ENCODE measurements at regions not wholly inside any gene's neighbourhood (a gene's known extent, or its start where the extent isn't known, plus 50 kb on each side); places are given as distances from the start of the nearest gene placed in this dataset.

DNA sequence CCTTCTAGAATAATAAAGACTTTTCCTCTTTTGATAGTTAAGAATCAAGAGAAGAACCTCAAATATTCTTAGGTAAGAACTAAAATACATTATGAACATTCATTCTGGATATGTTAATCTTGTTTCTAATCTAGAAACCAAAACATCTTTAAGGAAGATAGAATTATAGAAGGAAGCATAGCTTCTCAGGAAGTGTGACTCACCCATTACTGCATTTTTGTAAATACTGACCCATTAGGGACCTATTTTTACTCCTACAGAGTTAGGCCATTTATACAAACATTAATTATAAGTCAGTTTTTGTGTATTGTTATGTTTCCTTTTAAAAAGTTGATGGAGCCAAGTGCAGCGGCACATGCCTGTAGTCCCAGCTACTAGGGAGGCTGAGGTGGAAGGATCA lies 147.1 kb downstream of the NUFIP1 start:
- DNase-seq (ENCODE audit: low spot score): no peak
- in situ Hi-C loops (cut with MboI; ENCODE audit: low pct_unique_long_range_greater_than_20kb, low sequenced_read_pairs, unreplicated experiment): no loop called here
- TF ChIP-seq, protein P1, sequence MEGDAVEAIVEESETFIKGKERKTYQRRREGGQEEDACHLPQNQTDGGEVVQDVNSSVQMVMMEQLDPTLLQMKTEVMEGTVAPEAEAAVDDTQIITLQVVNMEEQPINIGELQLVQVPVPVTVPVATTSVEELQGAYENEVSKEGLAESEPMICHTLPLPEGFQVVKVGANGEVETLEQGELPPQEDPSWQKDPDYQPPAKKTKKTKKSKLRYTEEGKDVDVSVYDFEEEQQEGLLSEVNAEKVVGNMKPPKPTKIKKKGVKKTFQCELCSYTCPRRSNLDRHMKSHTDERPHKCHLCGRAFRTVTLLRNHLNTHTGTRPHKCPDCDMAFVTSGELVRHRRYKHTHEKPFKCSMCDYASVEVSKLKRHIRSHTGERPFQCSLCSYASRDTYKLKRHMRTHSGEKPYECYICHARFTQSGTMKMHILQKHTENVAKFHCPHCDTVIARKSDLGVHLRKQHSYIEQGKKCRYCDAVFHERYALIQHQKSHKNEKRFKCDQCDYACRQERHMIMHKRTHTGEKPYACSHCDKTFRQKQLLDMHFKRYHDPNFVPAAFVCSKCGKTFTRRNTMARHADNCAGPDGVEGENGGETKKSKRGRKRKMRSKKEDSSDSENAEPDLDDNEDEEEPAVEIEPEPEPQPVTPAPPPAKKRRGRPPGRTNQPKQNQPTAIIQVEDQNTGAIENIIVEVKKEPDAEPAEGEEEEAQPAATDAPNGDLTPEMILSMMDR (IDR thresholded peaks at IDR 0.05; ENCODE audit: extremely low read depth, insufficient read depth, missing control alignments): no peak

GRCh38 chr13:44840131-44840530 lies 149.1 kb downstream of the NUFIP1 start:
- in situ Hi-C loops (cut with MboI; ENCODE audit: low pct_unique_long_range_greater_than_20kb, low sequenced_read_pairs, unreplicated experiment): no loop called here
- no peak for DNase-seq (ENCODE audit: low spot score)
- TF ChIP-seq, protein P1 (IDR thresholded peaks at IDR 0.05; ENCODE audit: extremely low read depth, insufficient read depth, missing control alignments): no peak

- no peak for DNase-seq (ENCODE audit: low spot score)
- TF ChIP-seq, protein P1 (IDR thresholded peaks at IDR 0.05; ENCODE audit: extremely low read depth, insufficient read depth, missing control alignments): no peak
- in situ Hi-C loops (cut with MboI; ENCODE audit: low pct_unique_long_range_greater_than_20kb, low sequenced_read_pairs, unreplicated experiment): no loop called here
Observed at GRCh38 chr13:44837250-44837649, 152.0 kb downstream of the NUFIP1 start.

GRCh38 chr13:44834404-44834803 lies 154.9 kb downstream of the NUFIP1 start:
- in situ Hi-C loops (cut with MboI; ENCODE audit: low pct_unique_long_range_greater_than_20kb, low sequenced_read_pairs, unreplicated experiment): no loop called here
- DNase-seq (ENCODE audit: low spot score): no peak
- TF ChIP-seq, protein P1 (IDR thresholded peaks at IDR 0.05; ENCODE audit: extremely low read depth, insufficient read depth, missing control alignments): no peak

DNA sequence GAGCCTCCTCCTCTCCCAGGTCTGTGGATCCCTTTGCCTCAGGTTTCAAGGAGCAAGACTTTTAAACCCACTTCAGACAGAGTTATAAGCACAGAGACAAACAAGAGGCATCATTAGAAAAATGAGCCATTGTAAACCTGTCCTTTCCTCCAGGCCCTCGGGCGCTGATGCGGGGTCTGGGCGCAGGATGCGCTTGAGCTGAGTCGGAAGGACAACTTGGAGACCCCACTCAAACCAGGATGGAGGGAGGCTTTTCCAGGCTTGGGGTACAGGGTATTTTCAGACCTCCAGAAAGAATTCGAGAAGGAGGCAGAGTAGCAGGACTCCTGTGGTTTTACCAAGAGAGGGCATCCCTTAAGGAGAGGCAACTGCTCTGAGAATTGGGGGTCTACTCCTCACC lies 155.6 kb downstream of the NUFIP1 start:
- in situ Hi-C loops (cut with MboI; ENCODE audit: low pct_unique_long_range_greater_than_20kb, low sequenced_read_pairs, unreplicated experiment): no loop called here
- no peak for DNase-seq (ENCODE audit: low spot score)
- TF ChIP-seq, protein P1 (IDR thresholded peaks at IDR 0.05; ENCODE audit: extremely low read depth, insufficient read depth, missing control alignments): no peak

- DNase-seq (ENCODE audit: low spot score): no peak
Observed at GRCh38 chr13:44833139-44833538, 156.1 kb downstream of the NUFIP1 start.

More at GRCh38 chr13:44833139-44833538, 156.1 kb downstream of the NUFIP1 start:
- TF ChIP-seq, protein P1 (IDR thresholded peaks at IDR 0.05; ENCODE audit: extremely low read depth, insufficient read depth, missing control alignments): no peak
- in situ Hi-C loops (cut with MboI; ENCODE audit: low pct_unique_long_range_greater_than_20kb, low sequenced_read_pairs, unreplicated experiment): no loop called here
